Endodermal cell (in vitro differentiated cells): ENCODE measurements at regions not wholly inside any gene's neighbourhood (a gene's known extent, or its start where the extent isn't known, plus 50 kb on each side); places are given as distances from the start of the nearest gene placed in this dataset.

Source experiments
- DNase-seq: peaks from one replicate; pipeline ENCODE4 v3.0.0-alpha.2; 2017
- H3K27ac ChIP-seq: 2 replicates; pipeline ENCODE4 v1.5.1; 2013; ENCODE audit warnings: mild to moderate bottlenecking, low read depth, low read length, moderate library complexity
- H3K27me3 ChIP-seq: 2 replicates; pipeline ENCODE4 v1.6.1; 2013; ENCODE audit warnings: mild to moderate bottlenecking, low read length, moderate library complexity; ENCODE audit not compliant: insufficient read depth, control insufficient read depth, poor library complexity, severe bottlenecking
- H3K36me3 ChIP-seq: 2 replicates; pipeline ENCODE4 v1.7.0; 2013; ENCODE audit warnings: mild to moderate bottlenecking, low read length, moderate library complexity; ENCODE audit not compliant: control insufficient read depth, insufficient read depth
- H3K4me1 ChIP-seq: one replicate; pipeline ENCODE4 v1.7.0; 2013; ENCODE audit warnings: low read length; ENCODE audit not compliant: control insufficient read depth, insufficient read depth
- H3K4me3 ChIP-seq: 2 replicates; pipeline ENCODE4 v1.5.1; 2013; ENCODE audit warnings: mild to moderate bottlenecking, low read length, moderate library complexity
- H3K9ac ChIP-seq: 2 replicates; pipeline ENCODE4 v1.6.1; 2013; ENCODE audit warnings: mild to moderate bottlenecking, low read length, moderate library complexity; ENCODE audit not compliant: poor library complexity, severe bottlenecking; ENCODE audit errors: extremely low read depth
- H3K9me3 ChIP-seq: 2 replicates; pipeline ENCODE4 v1.6.1; 2013; ENCODE audit warnings: mild to moderate bottlenecking, low read length, moderate library complexity; ENCODE audit not compliant: control insufficient read depth
- H3K27ac Mint-ChIP-seq: 2 replicates; pipeline ENCODE4 v1.8.0; 2020; ENCODE audit warnings: mixed read lengths
- H3K27me3 Mint-ChIP-seq: 2 replicates; pipeline ENCODE4 v1.8.0; 2021; ENCODE audit warnings: mild to moderate bottlenecking, mixed read lengths; ENCODE audit not compliant: insufficient read depth
- H3K36me3 Mint-ChIP-seq: 2 replicates; pipeline ENCODE4 v1.8.0; 2020; ENCODE audit warnings: low read depth, mixed read lengths
- H3K4me1 Mint-ChIP-seq: 2 replicates; pipeline ENCODE4 v1.8.0; 2020; ENCODE audit warnings: mixed read lengths
- H3K4me3 Mint-ChIP-seq: 2 replicates; pipeline ENCODE4 v1.8.0; 2020; ENCODE audit warnings: mild to moderate bottlenecking, moderate library complexity, mixed read lengths
- H3K9me3 Mint-ChIP-seq: 2 replicates; pipeline ENCODE4 v1.8.0; 2020; ENCODE audit warnings: mild to moderate bottlenecking, mixed read lengths
- CTCF ChIP-seq: fragments of 200-600 bp; sonication (generic); conservative IDR thresholded peaks from 2 replicates; pipeline ENCODE4 v1.5.0; 2021; ENCODE audit warnings: antibody characterized with exemption, mild to moderate bottlenecking
- WGBS, 2 experiments: methylation state at CpG; one replicate each; pipeline versions ENCODE4 v1.1.5 to v1.1.7; 2013; ENCODE audit warnings: missing lambda C conversion rate in 2 of 2, mixed read lengths in 1 of 2; ENCODE audit not compliant: insufficient coverage in 1 of 2, insufficient read length in 1 of 2; 5-methylcytosine and 5-hydroxymethylcytosine counted together

DNA sequence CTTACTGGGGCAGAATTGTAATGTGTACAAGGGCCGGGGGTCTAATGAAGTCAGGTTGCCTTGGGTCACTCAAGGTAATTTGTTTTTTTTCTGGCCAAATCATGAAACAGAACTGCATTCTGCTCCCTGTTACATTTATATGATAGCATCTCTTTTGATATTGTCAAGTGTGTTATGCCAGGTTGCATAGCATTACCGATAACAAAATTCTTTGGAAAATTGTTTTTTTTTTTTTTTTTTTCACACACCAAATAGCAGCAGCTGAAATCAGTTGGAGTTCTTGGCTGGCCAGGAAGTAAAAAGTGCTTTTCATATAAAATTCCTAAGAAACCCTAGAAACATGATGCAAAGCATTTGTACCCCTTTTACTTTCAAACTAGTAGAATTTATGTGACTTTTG, 282.6 kb upstream of the FN1 start:
- Histone ChIP-seq H3K27ac (no peak overlapping the region), H3K4me1 (no peaks in the 10 kb centered on the region), H3K4me3 (no peak overlapping the region), H3K36me3 (no peaks in the 10 kb centered on the region), H3K9me3 (no peaks in the 10 kb centered on the region), H3K9ac (no peak overlapping the region), H3K27me3 (no peaks in the 10 kb centered on the region)
- no peak for TF ChIP-seq CTCF
- H3K4me1 Mint-ChIP-seq, result peaks cover 16% of the 10 kb centered on the region
- no peaks in the 10 kb centered on the region for H3K9me3 Mint-ChIP-seq
- no peak overlapping the region for H3K4me3 Mint-ChIP-seq
- no peak overlapping the region for H3K27ac Mint-ChIP-seq
- H3K27me3 Mint-ChIP-seq, result no peaks in the 10 kb centered on the region
- no peak for DNase-seq
- H3K36me3 Mint-ChIP-seq, result no peaks in the 10 kb centered on the region
- 88 to 100% methylated on average over 1 to 2 of the region's 2 CpGs for WGBS, 2 experiments

DNA sequence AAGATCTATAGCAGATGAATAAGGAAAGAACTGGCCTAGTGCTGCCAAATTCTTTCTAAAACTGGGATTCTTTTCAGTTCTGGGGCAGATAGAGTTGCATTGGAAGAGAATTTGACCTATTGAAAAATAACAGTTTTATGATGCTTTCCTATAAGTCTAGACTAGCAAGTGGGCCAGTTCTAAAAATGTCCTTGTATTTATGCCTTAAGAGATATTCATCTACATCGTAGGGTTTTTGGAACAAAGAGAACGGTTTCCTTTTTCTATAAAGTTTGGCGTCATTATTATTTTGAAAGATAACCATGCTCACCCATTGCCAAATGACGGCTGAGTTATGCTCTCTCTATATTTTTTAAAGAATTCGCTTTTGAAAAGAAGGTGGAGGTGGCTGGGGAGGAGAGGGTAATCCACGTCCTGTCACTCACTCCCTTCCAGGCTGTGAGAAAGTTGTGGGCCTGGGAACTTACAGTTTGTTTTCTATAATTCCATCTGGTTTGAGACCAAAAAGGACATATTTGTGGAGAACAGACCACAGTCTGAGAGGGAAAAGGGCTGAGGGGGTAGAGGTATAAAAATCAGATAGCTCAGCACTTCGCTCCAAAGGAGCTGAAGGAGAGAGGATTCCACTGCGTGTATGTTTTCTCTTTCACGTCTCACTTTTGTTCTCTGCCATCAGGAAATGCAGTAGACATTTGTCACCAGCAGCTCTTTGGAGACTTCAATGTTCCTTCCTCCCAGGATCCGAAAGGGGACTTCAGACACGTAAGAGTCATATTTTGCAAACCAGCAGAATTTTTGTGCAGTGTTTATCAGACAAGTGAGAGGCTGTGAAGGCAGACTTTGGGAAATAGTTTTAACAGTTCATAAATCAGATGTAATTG, 281.9 kb upstream of the FN1 start:
- WGBS, 2 experiments, result 79 to 89% methylated on average over 8 to 11 of the region's 11 CpGs
- Histone ChIP-seq H3K9ac (no peak overlapping the region), H3K4me3 (no peak overlapping the region), H3K36me3 (no peaks in the 10 kb centered on the region), H3K4me1 (peaks cover 2% of the 10 kb centered on the region), H3K9me3 (no peaks in the 10 kb centered on the region), H3K27me3 (no peaks in the 10 kb centered on the region), H3K27ac (no peak overlapping the region)
- Mint-ChIP-seq H3K36me3 (no peaks in the 10 kb centered on the region), H3K9me3 (no peaks in the 10 kb centered on the region), H3K27me3 (no peaks in the 10 kb centered on the region), H3K27ac (no peak overlapping the region), H3K4me1 (peaks cover 13% of the 10 kb centered on the region), H3K4me3 (no peak overlapping the region)
- no peak for TF ChIP-seq CTCF
- no peak for DNase-seq

DNA sequence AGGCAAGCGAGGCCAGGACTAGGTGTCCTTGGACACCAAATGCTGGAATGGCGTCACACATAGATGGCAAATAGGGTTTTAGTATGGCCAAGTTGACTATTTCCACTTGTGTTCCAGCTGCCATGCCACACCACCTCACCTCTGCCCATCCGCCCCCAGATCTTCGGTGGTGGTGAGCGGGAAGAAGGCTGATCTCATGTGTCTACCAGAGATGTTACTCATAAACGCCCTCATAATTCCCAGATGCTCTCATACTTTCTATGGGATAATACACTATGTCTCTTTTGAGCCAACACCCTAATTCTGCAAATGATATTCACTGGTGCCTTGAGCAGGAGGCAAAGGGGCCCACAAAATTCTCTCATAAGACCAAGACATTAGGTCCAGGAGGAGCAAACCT, 281.1 kb upstream of the FN1 start:
- H3K36me3 Mint-ChIP-seq, result no peaks in the 10 kb centered on the region
- Histone ChIP-seq H3K9me3 (no peaks in the 10 kb centered on the region), H3K36me3 (no peaks in the 10 kb centered on the region), H3K4me1 (peaks cover 5% of the 10 kb centered on the region), H3K9ac (no peak overlapping the region), H3K4me3 (no peak overlapping the region), H3K27ac (no peak overlapping the region), H3K27me3 (no peaks in the 10 kb centered on the region)
- no peak overlapping the region for H3K4me3 Mint-ChIP-seq
- no peak overlapping the region for H3K27ac Mint-ChIP-seq
- H3K27me3 Mint-ChIP-seq, result no peaks in the 10 kb centered on the region
- H3K9me3 Mint-ChIP-seq, result no peaks in the 10 kb centered on the region
- WGBS, 2 experiments, result 92% methylated on average over 5 to 6 of the region's 6 CpGs
- peaks cover 16% of the 10 kb centered on the region for H3K4me1 Mint-ChIP-seq
- no peak for TF ChIP-seq CTCF
- no peak for DNase-seq
